ENCODE measurements at regions not wholly inside any gene's neighbourhood (a gene's known extent, or its start where the extent isn't known, plus 50 kb on each side); places are given as distances from the start of the nearest gene placed in this dataset.

- no peak for TF ChIP-seq CTCF (IDR thresholded peaks at IDR 0.05)
- no peak for TF ChIP-seq POLR2A (IDR thresholded peaks at IDR 0.05)
- TF ChIP-seq POLR2AphosphoS5 (IDR thresholded peaks at IDR 0.05; ENCODE audit: insufficient read depth in 1 of 2, low read depth in 1 of 2): no peak
Measured at GRCh38 chr11:115605871-115606497, 101.8 kb upstream of the CADM1 start.
